ENCODE measurements at regions not wholly inside any gene's neighbourhood (a gene's known extent, or its start where the extent isn't known, plus 50 kb on each side); places are given as distances from the start of the nearest gene placed in this dataset.
A peak's percentile ranks its signal among the peaks of the same experiment; 100 is the strongest.

DNA sequence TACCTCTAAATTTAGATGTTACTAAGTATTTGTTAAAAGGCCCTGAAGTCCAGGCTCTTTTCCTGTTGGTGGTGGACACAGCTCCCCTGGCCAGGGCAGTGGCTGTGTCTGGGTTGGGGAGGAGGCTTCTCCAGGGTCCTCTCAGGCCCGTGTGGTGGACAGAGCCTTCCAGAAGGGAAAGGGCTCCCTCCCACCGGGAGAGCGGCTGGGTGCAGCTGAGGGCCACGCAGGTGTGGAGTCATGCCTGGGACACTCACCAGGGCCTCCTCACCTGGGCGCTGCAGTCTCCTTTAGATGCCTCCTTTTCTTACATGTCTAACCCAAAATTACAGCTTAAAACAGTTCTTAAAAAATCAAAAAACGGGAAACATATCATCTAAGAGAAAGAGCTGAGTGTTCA, 128.2 kb upstream of the TCERG1L start:
- WGBS = 83% methylated on average over 6 of the region's 6 CpGs
- no peak for TF ChIP-seq POLR2A (IDR thresholded peaks at IDR 0.05)
- TF ChIP-seq, protein P1, sequence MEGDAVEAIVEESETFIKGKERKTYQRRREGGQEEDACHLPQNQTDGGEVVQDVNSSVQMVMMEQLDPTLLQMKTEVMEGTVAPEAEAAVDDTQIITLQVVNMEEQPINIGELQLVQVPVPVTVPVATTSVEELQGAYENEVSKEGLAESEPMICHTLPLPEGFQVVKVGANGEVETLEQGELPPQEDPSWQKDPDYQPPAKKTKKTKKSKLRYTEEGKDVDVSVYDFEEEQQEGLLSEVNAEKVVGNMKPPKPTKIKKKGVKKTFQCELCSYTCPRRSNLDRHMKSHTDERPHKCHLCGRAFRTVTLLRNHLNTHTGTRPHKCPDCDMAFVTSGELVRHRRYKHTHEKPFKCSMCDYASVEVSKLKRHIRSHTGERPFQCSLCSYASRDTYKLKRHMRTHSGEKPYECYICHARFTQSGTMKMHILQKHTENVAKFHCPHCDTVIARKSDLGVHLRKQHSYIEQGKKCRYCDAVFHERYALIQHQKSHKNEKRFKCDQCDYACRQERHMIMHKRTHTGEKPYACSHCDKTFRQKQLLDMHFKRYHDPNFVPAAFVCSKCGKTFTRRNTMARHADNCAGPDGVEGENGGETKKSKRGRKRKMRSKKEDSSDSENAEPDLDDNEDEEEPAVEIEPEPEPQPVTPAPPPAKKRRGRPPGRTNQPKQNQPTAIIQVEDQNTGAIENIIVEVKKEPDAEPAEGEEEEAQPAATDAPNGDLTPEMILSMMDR (IDR thresholded peaks at IDR 0.05) = no peak
- no peak for TF ChIP-seq POLR2AphosphoS5 (IDR thresholded peaks at IDR 0.05)
- no peak for TF ChIP-seq EP300 (IDR thresholded peaks at IDR 0.05)
- Histone ChIP-seq H3K4me3 (no peak overlapping the region), H3K36me3 (no peaks in the 10 kb centered on the region), H3K4me1 (peaks cover 11% of the 10 kb centered on the region), H3K27ac (no peak overlapping the region), H3K27me3 (peaks cover 61% of the 10 kb centered on the region), H3K9me3 (no peaks in the 10 kb centered on the region)
- no peak for DNase-seq (ENCODE audit: low spot score in 2 of 2)

DNA sequence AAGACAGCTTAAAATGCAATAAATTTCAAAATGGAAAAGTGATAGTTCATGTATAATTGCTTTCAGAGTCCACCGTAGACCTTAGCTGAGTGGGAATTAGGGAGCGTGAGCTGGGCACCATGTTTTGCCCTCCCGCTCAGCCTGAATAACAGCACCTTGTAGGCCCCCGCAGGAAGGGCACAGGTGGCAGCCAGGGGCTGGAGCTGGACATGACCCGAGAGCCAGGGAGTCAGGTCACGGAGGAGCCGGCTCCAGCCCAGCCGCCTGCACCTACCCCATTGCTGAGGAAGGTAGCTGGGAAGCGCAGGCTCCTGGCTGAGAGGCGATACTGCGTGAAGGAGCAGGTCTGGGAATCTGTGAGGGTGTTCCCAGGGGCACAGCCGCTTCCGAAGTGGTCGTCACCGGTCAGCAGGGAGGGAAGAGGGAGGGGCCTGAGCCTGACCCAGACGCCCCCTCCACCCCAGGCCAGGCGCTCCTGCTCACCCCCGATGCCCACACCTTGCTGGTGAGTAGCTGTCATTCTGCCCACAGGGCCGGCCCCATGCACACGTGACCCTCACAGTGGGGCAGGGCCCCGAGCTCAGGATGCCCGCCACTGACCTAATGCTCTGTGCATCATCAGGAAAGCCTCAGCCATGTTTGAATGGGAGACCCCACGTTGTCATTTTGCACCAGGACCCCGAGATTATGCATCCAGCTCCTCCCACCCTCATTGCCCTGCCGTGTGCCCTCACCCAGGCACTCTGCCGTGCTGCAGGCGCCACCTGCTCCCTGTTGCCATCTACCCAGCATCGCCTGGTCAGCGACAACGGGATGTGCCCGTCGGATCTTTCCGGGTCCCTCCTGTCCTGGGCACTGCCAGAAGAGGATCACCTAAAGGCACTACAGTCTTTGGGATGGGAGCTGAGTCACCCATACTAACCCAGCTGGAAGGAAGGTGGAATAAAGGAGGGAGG, 129.2 kb upstream of the TCERG1L start:
- no peak for DNase-seq (ENCODE audit: low spot score in 2 of 2)
- 83% methylated on average over 24 of the region's 33 CpGs for WGBS

DNA sequence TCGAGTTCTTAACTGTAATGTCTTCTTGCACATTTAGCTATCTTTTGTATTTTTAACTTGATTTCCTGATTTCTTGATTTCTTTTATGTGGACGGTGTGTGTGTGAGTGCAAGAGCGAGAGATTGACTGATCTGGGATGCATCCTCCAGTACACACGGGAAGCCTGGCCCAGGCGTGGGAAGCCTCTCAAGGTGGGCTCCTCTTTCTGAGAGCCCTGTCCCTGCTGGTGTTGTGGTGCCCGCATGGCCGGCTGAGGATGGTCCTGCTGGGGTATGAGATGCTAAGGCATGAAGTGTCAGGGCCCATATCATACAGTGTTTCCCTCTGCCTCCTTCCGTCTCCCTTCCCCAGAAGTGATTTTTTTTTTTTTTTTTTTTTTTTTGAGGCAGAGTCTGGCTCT, 130.8 kb upstream of the TCERG1L start:
- 76% methylated on average over 8 of the region's 8 CpGs for WGBS
- no peak overlapping the region for H3K4me3 ChIP-seq
- H3K9me3 ChIP-seq = no peaks in the 10 kb centered on the region
- H3K27me3 ChIP-seq = peaks cover 65% of the 10 kb centered on the region
- TF ChIP-seq, protein P1 (IDR thresholded peaks at IDR 0.05) = no peak
- TF ChIP-seq EP300 (IDR thresholded peaks at IDR 0.05) (no peak), POLR2A (IDR thresholded peaks at IDR 0.05) (no peak)
- no peaks in the 10 kb centered on the region for H3K36me3 ChIP-seq
- H3K4me1 ChIP-seq = no peaks in the 10 kb centered on the region
- peak in 1 of 2 donors; percentile 41 for DNase-seq (ENCODE audit: low spot score in 2 of 2)
- H3K27ac ChIP-seq = no peak overlapping the region

More for the DNA sequence above, 129.2 kb upstream of the TCERG1L start:
- Histone ChIP-seq H3K36me3 (no peaks in the 10 kb centered on the region), H3K9me3 (no peaks in the 10 kb centered on the region), H3K27me3 (peaks cover 68% of the 10 kb centered on the region), H3K4me3 (no peak overlapping the region), H3K4me1 (peaks cover 10% of the 10 kb centered on the region), H3K27ac (no peak overlapping the region)
- TF ChIP-seq POLR2A (IDR thresholded peaks at IDR 0.05) (no peak), POLR2AphosphoS5 (IDR thresholded peaks at IDR 0.05) (no peak), EP300 (IDR thresholded peaks at IDR 0.05) (no peak)
- TF ChIP-seq, protein P1 (IDR thresholded peaks at IDR 0.05) = no peak

DNA sequence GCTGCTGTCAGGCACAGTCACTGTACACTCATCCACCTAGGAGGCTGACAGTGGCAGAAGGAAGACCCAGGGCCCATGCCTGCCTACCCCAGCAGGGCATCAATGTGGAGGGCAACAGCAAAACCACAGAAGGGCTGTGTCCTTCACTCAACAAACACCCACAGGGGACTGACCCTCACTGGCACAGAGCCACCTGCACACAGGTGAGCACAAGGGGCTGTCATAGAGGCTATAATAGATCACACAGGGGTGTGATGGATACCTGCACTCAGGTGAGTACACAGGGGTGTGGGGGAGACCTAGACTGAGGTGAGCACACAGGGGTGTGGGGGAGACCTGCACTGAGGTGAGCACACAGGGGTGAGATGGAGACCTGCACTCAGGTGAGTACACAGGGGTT, 132.8 kb upstream of the TCERG1L start:
- Histone ChIP-seq H3K36me3 (no peaks in the 10 kb centered on the region), H3K4me1 (no peaks in the 10 kb centered on the region), H3K27ac (no peak overlapping the region), H3K9me3 (no peaks in the 10 kb centered on the region), H3K27me3 (peaks cover 51% of the 10 kb centered on the region), H3K4me3 (no peak overlapping the region)
- TF ChIP-seq, protein P1 (IDR thresholded peaks at IDR 0.05) = no peak
- TF ChIP-seq POLR2AphosphoS5 (IDR thresholded peaks at IDR 0.05) = no peak
- no peak for TF ChIP-seq POLR2A (IDR thresholded peaks at IDR 0.05)
- peak in 1 of 2 donors; percentile 52 for DNase-seq (ENCODE audit: low spot score in 2 of 2)

DNA sequence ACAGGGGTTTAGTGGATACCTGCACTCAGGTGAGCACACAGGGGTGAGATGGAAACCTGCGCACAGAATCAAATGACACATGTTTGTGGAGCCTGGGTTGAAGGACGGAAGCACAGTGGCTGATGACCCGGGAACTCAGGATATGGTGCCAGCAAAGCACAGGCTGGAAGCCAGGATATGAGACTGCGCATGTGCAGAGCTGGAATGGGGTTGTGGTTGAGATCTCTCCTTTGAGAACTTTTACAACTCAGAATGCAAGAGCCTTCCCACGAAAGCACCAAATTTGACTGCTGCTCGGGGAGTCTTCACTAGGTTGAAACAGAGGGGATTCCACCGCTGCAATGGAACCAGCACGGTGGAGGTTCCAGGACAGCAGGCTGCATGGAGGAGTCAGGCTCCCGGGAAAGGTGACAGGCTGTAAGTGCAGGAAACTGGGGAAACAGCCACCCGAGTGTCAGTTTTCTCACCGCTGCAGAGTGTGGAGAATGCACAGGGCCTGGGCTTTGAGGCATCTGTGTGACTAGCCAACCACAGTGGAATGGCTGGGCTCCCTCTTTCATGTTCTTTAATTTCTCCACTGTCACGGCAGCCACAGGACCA, 133.4 kb upstream of the TCERG1L start:
- peak in 1 of 2 donors; percentile 41 for DNase-seq (ENCODE audit: low spot score in 2 of 2)
- H3K9me3 ChIP-seq = no peaks in the 10 kb centered on the region
- no peaks in the 10 kb centered on the region for H3K36me3 ChIP-seq
- H3K4me3 ChIP-seq = no peak overlapping the region
- H3K27me3 ChIP-seq = peaks cover 44% of the 10 kb centered on the region
- WGBS = 55% methylated on average over 11 of the region's 12 CpGs
- no peak overlapping the region for H3K27ac ChIP-seq
- TF ChIP-seq POLR2AphosphoS5 (IDR thresholded peaks at IDR 0.05) (no peak), EP300 (IDR thresholded peaks at IDR 0.05) (no peak), POLR2A (IDR thresholded peaks at IDR 0.05) (no peak)
- TF ChIP-seq, protein P1 (IDR thresholded peaks at IDR 0.05) = no peak
- no peaks in the 10 kb centered on the region for H3K4me1 ChIP-seq

Data from suprapubic skin (tissue), 4 donors.